SK-N-MC (cell line): ENCODE measurements at regions not wholly inside any gene's neighbourhood (a gene's known extent, or its start where the extent isn't known, plus 50 kb on each side); places are given as distances from the start of the nearest gene placed in this dataset.
"Not testable (repeated sequence)": the region's sequence is repeated elsewhere in the genome, so short reads cannot be mapped to it uniquely, and the experiment has no call there.

Source experiments
- DNase-seq: peaks from one replicate; pipeline ENCODE4 v3.0.0-alpha.2; 2011; ENCODE audit warnings: low read depth, low spot score
- H3K27ac ChIP-seq: fragments of 200-600 bp; sonication (generic); 2 replicates; pipeline ENCODE4 v1.5.1; 2016; ENCODE audit warnings: mixed run types
- H3K36me3 ChIP-seq: fragments of 200-600 bp; sonication (generic); 2 replicates; pipeline ENCODE4 v1.6.1; 2017; ENCODE audit warnings: antibody characterized with exemption, low read length, mixed read lengths; ENCODE audit not compliant: insufficient read depth
- H3K4me3 ChIP-seq: fragments of 200-600 bp; sonication (generic); 2 replicates; pipeline ENCODE4 v1.5.1; 2016
- H3K9ac ChIP-seq: fragments of 200-600 bp; sonication (generic); 2 replicates; pipeline ENCODE4 v1.8.0; 2017; ENCODE audit warnings: mixed run types, mixed read lengths; ENCODE audit not compliant: insufficient read length
- H3K9me3 ChIP-seq: fragments of 200-600 bp; sonication (generic); 2 replicates; pipeline ENCODE4 v1.6.1; 2017; ENCODE audit warnings: low read depth, mild to moderate bottlenecking, antibody characterized with exemption, low read length, moderate library complexity, mixed read lengths
- EZH2 ChIP-seq: fragments of 200-600 bp; sonication (generic); IDR thresholded peaks from one replicate; pipeline ENCODE4 v1.6.1; 2017; ENCODE audit warnings: antibody characterized with exemption
- FOXP2 ChIP-seq: optimal IDR thresholded peaks from 2 replicates; pipeline ENCODE3; 2011; ENCODE audit warnings: mild to moderate bottlenecking, moderate library complexity; ENCODE audit not compliant: insufficient read depth; ENCODE audit errors: extremely low read length, control extremely low read depth
- POLR2AphosphoS5 ChIP-seq: IDR thresholded peaks from 2 replicates; pipeline ENCODE4 v1.6.1; 2012; ENCODE audit warnings: mild to moderate bottlenecking, low read depth, low read length, borderline replicate concordance

DNA sequence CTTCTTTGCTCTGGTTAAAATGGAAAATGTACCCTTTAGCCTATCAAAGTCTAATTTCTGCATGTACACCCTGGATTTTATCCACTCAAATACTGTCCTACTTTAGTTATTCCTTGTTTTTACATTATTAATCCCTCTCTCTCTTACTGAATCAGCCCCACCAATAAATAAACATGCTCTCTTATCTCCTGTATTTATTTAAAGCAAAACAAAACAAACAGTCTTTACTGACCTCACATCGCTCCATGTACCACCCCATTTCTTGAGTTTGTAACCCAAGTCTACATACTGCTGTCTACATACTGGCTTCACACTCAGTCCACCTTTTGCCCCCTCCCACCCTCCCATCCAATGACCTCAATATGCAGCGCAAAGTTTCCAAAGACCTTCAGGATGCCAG, 113.3 kb upstream of the RORA start:
- H3K9me3 ChIP-seq, result no peaks in the 10 kb centered on the region
- TF ChIP-seq POLR2AphosphoS5 (no peak), FOXP2 (no peak), EZH2 (no peak)
- no peak overlapping the region for H3K9ac ChIP-seq
- no peak overlapping the region for H3K4me3 ChIP-seq
- H3K36me3 ChIP-seq, result no peaks in the 10 kb centered on the region
- no peak for DNase-seq
- no peak overlapping the region for H3K27ac ChIP-seq

DNA sequence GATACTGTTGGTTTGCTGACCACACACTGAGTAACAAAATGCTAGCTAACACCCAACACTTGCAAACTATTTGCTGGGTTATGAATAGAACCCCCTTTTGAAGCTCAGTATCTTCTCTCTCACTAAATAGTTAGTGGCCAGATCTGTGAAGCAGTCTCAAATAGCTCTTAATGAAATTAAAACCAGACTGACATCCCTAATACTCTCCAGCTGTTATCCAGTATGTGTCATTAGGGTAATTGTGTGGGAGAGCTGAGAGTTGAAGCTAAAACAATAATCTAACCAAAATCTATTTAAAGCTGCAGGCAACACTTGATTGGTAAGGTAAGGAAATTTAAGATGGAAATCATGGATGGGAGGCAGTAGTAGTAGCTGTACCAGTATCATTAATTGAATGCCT, 110.4 kb upstream of the RORA start:
- no peak for DNase-seq
- H3K36me3 ChIP-seq, result no peaks in the 10 kb centered on the region
- H3K4me3 ChIP-seq, result no peak overlapping the region
- H3K9me3 ChIP-seq, result no peaks in the 10 kb centered on the region
- no peak overlapping the region for H3K27ac ChIP-seq
- TF ChIP-seq FOXP2 (no peak), POLR2AphosphoS5 (no peak), EZH2 (no peak)
- H3K9ac ChIP-seq, result no peak overlapping the region

DNA sequence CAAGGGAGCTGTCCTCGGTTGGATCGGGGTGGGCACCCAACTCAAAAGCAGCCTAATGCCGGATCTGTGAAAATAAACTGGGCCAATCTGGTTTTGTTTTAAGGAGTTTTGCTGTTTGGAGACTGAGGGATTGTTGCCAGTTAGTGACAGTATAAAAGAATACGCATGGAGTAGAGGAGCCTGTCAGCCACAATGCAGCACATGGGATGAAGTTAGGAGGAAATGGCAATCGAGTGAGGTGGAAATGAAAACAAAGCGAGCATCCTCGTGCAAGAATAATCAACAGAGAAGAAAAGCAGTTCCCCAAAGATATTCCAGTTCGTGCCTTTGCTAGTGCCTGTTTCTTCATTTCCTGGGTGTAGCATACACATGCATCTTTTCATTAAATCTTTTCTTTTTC, 108.4 kb upstream of the RORA start:
- Histone ChIP-seq H3K27ac (no peak overlapping the region), H3K36me3 (no peaks in the 10 kb centered on the region), H3K9ac (no peak overlapping the region), H3K9me3 (no peaks in the 10 kb centered on the region), H3K4me3 (no peak overlapping the region)
- DNase-seq, result no peak
- no peak for TF ChIP-seq EZH2
- no peak for TF ChIP-seq POLR2AphosphoS5

DNA sequence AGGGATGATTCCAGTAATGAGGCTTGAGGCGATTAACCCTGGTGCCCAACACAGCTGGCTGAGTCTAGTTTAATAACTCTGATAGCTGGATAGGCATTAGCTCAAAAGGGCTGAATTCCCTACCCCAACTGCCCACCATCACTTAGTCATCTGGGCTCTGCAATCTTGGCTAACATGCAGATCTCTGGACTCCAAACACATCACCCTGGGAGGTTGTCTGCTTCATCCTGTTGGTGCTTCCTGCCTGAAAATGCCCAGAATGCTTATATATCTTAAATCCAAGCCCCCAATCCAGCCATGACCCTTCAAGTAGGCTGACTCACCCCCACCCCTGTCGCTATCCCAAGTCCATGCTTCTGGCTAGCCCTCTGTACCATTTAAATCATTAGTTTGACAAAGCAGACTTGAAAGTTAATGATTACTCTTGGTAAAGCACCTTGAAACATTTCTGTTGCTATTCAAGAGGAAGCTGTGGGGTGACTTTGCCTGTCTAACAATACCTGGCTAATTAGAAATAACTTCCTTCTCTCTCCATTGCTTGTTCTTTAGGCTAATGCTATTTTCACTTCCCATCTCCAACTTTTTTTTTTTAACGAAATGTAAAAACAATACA, 107.0 kb upstream of the RORA start:
- no peak for DNase-seq
- Histone ChIP-seq H3K9ac (no peak overlapping the region), H3K27ac (no peak overlapping the region), H3K9me3 (no peaks in the 10 kb centered on the region), H3K4me3 (no peak overlapping the region), H3K36me3 (no peaks in the 10 kb centered on the region)
- TF ChIP-seq FOXP2, result no peak
- no peak for TF ChIP-seq EZH2
- TF ChIP-seq POLR2AphosphoS5, result no peak

DNA sequence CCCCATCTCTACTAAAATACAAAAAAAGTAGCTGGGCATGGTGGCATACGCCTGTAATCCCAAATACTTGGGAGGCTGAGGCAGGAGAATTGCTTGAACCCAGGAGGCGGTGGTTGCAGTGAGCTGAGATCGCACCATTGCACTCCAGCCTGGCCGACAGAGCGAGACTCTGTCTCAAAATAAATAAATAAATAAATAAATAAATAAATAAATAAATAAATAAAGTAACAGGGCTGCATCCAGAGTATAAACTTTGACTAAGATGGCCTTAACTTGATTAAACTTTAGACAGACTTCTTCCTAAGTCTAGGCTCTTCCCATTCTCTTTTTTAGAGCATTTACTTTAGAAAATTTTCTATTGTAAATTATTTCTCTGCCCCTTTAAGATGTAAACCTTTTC, 105.6 kb upstream of the RORA start:
- not testable (repeated sequence) for H3K9ac ChIP-seq, H3K27ac ChIP-seq, H3K36me3 ChIP-seq, H3K9me3 ChIP-seq, DNase-seq, H3K4me3 ChIP-seq

DNA sequence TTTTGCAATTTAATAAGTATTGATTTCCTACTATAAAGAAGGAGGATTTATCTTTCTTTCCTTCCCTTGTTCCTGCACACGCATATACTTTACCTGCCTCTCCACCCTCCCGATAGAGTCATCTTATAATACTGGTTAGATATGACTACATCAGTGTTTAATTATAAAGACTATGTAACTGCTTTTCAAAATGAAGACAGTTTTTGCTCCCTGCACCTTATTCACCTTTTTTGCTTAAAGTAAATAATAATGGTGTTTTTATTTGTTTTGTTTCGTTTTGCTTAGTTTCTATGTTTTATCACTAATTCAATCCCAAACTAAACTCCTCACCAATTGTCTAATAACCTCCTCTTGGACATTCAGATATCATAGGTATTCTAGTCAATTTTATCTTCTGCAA, 101.9 kb upstream of the RORA start:
- TF ChIP-seq FOXP2, result no peak
- no peak for TF ChIP-seq POLR2AphosphoS5
- TF ChIP-seq EZH2, result no peak
- Histone ChIP-seq H3K9me3 (no peaks in the 10 kb centered on the region), H3K27ac (no peak overlapping the region), H3K9ac (no peak overlapping the region), H3K36me3 (no peaks in the 10 kb centered on the region), H3K4me3 (no peak overlapping the region)
- DNase-seq, result no peak

DNA sequence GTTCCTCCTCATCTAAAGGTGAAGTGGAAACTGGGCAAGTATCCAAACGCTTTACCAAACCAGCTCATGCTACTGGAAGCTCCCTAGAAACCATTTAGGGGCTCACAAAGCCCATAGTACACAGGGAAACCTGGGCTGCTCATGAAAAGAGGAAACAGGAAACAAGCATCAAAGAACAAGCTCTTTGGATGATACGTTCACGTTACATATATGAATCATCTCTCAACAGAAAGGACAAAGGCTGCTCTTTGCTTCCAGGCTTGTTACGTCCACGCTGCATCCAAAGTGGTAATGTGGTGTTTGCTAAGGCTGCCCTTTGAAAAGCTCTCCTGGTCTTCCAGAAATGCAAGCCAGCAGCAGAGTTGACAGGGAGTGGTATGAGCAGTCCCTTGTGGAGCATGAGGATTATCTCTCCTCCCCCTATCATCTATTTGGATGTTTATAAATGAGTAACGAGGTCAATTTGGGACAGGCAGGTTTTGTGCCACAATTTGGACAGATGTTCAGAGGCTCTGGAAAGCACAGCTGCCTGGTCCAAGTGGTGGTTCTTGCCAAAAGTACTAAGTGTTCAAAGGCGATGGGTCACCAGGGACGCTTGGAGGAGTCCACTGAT, 98.0 kb upstream of the RORA start:
- DNase-seq, result peak; percentile 8
- Histone ChIP-seq H3K36me3 (no peaks in the 10 kb centered on the region), H3K9ac (no peak overlapping the region), H3K9me3 (no peaks in the 10 kb centered on the region), H3K4me3 (no peak overlapping the region), H3K27ac (no peak overlapping the region)
- TF ChIP-seq FOXP2 (no peak), EZH2 (no peak), POLR2AphosphoS5 (no peak)

DNA sequence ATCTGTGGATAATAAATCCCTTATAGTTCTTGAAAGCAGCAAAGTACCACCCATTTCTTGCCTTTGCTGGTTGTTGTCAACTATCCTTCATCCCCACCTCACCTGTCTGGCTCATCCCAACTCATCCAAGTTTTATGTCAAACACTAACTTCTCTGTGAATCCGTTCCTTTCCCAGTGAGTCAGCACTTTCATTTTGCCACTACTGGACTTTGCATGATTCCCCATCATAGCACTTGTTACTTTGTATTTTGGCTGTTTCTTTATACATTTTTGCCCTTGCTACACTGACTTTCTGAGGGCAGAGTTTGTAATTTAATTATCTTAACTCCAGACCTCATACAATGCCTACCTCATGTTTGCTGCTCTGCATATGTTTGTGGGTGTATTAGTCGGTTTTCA, 90.8 kb upstream of the RORA start:
- H3K9ac ChIP-seq, result no peak overlapping the region
- no peaks in the 10 kb centered on the region for H3K36me3 ChIP-seq
- no peak for DNase-seq
- H3K27ac ChIP-seq, result no peak overlapping the region
- no peaks in the 10 kb centered on the region for H3K9me3 ChIP-seq
- no peak overlapping the region for H3K4me3 ChIP-seq
- TF ChIP-seq FOXP2 (no peak), POLR2AphosphoS5 (no peak), EZH2 (no peak)

DNA sequence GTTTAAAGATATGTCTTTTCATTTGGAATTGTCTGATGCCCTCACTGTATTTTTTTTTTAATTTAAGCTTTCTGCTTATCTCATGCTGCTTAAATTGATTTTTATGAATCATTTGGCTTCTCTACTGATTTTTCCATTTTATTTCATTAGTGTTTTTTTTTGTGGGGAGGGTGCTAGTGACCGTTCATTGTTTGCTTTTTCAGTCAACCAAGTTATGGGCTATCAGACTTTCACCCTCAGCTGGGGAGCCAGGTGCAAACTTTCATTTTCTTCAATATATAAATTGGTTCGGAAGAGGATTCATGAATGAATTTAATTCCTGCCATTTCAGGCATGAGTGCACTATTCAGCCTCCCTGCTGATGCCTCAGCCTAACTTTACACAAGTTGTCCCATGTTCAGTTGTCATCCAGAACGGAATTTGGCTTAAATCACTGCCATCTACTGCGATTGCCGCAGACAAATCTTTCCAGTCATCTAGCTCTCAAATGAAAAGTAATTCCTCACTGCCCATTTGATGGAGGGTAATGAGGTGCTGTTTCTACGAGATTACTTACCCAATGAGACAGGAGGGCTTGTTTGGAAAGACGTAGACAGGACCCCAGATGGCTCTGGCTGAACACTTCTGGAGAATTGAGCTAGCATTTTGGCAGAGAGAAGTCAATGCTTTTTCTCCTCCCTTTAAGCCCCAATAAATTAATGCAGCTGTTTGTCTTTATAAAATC, 89.9 kb upstream of the RORA start:
- H3K9ac ChIP-seq, result no peak overlapping the region
- no peak overlapping the region for H3K27ac ChIP-seq
- H3K4me3 ChIP-seq, result no peak overlapping the region
- DNase-seq, result no peak
- H3K9me3 ChIP-seq, result no peaks in the 10 kb centered on the region
- no peaks in the 10 kb centered on the region for H3K36me3 ChIP-seq
- no peak for TF ChIP-seq EZH2
- no peak for TF ChIP-seq POLR2AphosphoS5
- TF ChIP-seq FOXP2, result no peak
